Urothelium cell line (cell line): ENCODE measurements at regions not wholly inside any gene's neighbourhood (a gene's known extent, or its start where the extent isn't known, plus 50 kb on each side); places are given as distances from the start of the nearest gene placed in this dataset.
"Not testable (repeated sequence)": the region's sequence is repeated elsewhere in the genome, so short reads cannot be mapped to it uniquely, and the experiment has no call there.

Experiments
- DNase-seq: peaks from one replicate; pipeline ENCODE4 v3.0.0; 2011; ENCODE audit warnings: low spot score, mixed read lengths
- FAIRE-seq: peaks from 2 replicates; lab custom pipeline; 2011; peaks lifted over from hg19 to GRCh38; lab: Jason Lieb, UNC

DNA sequence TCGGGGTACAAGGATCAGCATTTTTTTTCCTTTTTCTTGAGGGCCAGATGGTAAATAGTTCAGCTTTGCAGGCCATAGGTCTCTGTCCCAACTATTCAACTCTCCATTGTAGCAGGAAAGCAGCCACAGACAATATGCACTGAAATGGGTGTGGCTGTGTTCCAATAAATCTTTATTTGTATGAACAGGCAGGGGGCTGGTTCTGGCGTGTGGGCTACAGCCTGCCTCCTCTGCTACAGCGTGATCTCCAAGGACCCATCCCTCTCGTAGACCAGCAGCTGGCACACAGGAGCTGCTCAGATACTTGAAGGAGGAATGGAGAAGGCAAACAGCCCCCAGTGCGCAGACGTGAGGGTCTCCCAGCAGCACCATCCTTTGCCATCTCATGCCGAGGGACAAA, 91.8 kb upstream of the FRG2C start:
- not testable (repeated sequence) for DNase-seq, FAIRE-seq

GRCh38 chr3:75579091-75579490, 85.0 kb upstream of the FRG2C start:
- not testable (repeated sequence) for DNase-seq, FAIRE-seq

- not testable (repeated sequence) for FAIRE-seq, DNase-seq
Observed at GRCh38 chr3:75579536-75579935, 84.6 kb upstream of the FRG2C start.

GRCh38 chr3:75579981-75580782, 83.9 kb upstream of the FRG2C start:
- peak; percentile 54 for DNase-seq
- FAIRE-seq = peak; percentile 62

GRCh38 chr3:75582536-75582935, 81.6 kb upstream of the FRG2C start:
- DNase-seq, FAIRE-seq: not testable (repeated sequence)

DNA sequence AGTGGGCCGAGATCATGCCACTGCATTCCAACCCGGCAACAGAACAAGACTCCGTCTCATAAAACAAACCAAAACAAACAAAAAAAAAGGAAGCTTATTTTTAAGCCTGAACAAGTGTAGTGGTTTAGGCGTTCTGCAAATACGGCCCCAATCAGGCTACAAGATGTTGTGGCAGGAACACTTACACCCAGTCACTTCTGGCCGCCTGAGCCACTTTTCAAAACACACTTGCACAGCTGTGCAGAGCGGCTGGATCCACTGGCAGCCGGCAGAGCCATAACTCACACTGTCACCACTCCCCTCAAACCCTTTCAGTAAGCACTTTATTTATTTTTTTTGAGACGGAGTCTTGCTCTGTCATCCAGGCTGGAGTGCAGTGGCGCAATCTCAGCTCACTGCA, 81.0 kb upstream of the FRG2C start:
- not testable (repeated sequence) for FAIRE-seq, DNase-seq

GRCh38 chr3:75587695-75588094, 76.4 kb upstream of the FRG2C start:
- FAIRE-seq, DNase-seq: not testable (repeated sequence)

GRCh38 chr3:75590382-75590781, 73.7 kb upstream of the FRG2C start:
- not testable (repeated sequence) for DNase-seq, FAIRE-seq

DNA sequence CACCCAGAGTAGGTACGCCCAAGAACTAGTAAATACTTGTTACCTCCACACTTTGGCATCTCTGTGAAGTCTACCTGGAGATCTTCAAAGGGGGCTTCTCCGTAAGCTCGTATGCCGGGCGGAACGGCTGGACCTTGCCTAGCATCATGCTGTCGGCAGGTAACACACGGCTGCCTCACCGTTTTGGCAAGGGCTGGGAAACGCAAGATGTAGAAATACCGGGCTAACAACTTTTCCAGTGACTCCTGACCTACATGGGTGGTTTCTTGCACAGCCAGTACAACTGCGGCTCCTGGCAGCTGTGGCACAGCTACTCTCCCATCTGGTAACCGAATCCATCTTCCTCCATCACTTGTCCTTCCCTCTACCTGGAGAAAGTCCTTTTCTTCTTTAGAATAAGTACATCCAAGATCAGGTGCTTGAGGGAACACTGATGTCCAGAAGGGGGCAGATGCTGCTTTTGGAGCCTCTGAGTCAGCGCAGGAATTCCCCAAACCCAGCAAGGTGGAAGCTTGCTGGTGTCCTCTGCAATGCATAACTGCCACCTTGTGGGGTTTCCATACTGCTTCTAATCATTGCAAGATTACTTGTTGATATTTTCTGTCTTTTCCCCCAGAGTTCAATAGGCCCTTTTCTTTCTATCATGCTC, 59.7 kb upstream of the FRG2C start:
- DNase-seq, FAIRE-seq: not testable (repeated sequence)

DNA sequence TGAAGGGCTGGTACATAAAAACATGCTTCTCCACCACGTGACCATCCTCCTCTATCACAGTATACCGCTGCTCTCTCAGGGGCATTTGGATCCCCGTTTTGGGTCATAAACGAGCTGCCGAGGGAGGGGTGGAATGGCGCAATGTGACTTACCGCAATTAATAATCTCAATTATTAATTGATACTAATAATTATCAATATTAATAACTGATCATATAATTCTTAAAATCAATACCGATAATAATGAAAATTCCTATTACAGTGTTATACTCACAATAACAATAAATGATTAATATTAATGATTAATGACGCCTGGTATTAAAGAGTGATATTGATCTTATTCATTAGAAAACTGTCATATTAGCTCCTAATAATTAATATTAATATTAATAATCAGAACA, 56.1 kb upstream of the FRG2C start:
- not testable (repeated sequence) for FAIRE-seq, DNase-seq

DNA sequence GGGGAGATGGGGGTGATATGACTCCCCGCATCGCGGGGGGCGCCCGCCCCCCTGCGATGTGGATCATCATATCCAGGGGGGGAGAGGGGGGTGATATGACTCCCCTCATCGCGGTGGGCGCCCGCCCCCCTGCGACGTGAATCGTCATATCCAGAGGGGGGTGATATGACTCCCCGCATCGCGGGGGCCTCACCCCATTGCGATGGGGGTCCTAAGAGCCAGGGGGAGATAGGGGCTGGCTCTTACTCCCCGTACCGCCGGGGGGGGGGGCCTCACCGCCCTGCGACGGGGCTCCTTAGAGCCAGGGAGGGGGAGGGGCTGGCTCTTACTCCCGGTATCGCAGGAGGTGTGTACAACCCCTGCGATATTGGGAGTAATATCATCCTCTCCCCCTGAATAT, 54.5 kb upstream of the FRG2C start:
- not testable (repeated sequence) for FAIRE-seq, DNase-seq

DNA sequence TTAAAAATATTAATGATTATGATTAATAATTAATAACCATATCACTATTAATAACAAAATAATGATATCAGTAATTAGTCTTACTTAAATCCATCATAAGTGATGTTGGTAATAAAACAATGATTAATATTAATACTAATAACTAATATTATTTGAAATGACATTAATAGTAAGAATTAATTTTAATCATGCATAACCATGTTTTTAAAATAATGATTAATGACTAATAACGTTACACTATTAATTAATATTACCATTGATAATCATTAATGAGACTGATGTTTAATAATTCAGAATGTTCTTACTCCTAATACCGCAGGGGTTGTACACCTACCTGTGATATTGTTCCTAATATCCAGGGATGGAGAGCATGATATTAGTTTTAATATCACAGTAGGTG, 53.4 kb upstream of the FRG2C start:
- DNase-seq = no peak
- no peak for FAIRE-seq

DNA sequence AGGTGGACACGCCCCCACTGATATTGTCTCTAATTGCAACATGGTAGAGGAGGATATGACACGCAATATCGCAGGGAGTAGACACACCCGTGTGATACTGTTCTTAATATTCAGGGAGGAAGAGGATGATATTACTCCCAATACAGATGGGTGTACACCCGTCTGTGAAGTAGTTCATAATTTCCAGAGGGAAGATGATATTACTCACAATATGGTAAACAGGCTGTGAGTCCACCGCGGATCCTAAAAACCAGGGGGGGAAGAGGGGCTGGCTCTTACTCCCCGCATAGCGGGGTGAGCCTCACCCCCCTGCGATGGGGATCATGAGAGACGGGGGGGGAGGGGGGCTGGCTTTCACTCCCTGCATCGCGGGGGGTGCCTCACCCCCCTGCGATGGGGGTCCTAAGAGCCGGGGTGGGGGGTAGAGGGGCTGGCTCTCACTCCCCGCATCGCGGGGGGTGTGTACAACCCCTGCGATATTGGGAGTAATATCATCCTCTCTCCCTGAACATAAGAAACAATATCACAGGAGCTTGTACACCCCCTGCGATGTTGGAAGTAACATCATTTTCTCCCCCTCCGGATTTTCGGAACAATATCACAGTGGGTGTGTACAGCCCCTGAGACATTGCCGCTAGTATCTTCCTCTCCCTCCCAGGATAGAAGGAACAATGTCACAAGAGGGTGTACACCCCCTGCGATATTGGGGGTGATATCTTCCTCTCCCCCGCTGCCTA, 52.2 kb upstream of the FRG2C start:
- FAIRE-seq = not testable (repeated sequence)

More for the DNA sequence above, 52.2 kb upstream of the FRG2C start:
- DNase-seq = not testable (repeated sequence)
